Pancreas (tissue), 10 donors: ENCODE measurements at regions not wholly inside any gene's neighbourhood (a gene's known extent, or its start where the extent isn't known, plus 50 kb on each side); places are given as distances from the start of the nearest gene placed in this dataset.
A peak's percentile ranks its signal among the peaks of the same experiment; 100 is the strongest.

Source experiments
- ATAC-seq, 4 donors: fragments of 200-7000 bp; cut with Tn5 transposase; one replicate each; pipeline versions ENCODE4 v1.8.0 to v1.9.1; 2020; ENCODE audit warnings: mild to moderate bottlenecking in 4 of 4, moderate library complexity in 4 of 4
- DNase-seq, 6 donors: peaks; one replicate each; pipeline ENCODE4 v3.0.0-alpha.2; 2020
- FAIRE-seq: peaks from 2 replicates; lab custom pipeline; 2012; peaks lifted over from hg19 to GRCh38; lab: Jason Lieb, UNC
- H3K27ac ChIP-seq, 4 donors: fragments of 200-600 bp; sonication (generic); 1 replicate in 3 of 4; 2 replicates in 1 of 4; pipeline versions ENCODE4 v1.5.0 to v1.8.0; 2020
- H3K27me3 ChIP-seq, 4 donors: fragments of 200-600 bp; one replicate each; pipeline ENCODE4 v1.8.0; 2021
- H3K36me3 ChIP-seq, 3 donors: fragments of 200-600 bp; sonication (generic) in 1 of 3; one replicate each; pipeline versions ENCODE4 v1.5.0 to v1.8.0; 2020 to 2021
- H3K4me1 ChIP-seq, 3 donors: fragments of 200-600 bp; one replicate each; pipeline ENCODE4 v1.8.0; 2021
- H3K4me3 ChIP-seq, 4 donors: fragments of 200-600 bp; sonication (generic) in 2 of 4; one replicate each; pipeline versions ENCODE4 v1.5.0 to v1.8.0; 2020 to 2021
- H3K9me3 ChIP-seq, 4 donors: fragments of 200-600 bp; one replicate each; pipeline ENCODE4 v1.8.0; 2021
- WGBS, 2 donors: extraction: QIAGEN DNeasy Blood & Tissue Kit; methylation state at CpG; one replicate each; pipeline ENCODE4 v1.1.7; 2013; 5-methylcytosine and 5-hydroxymethylcytosine counted together
- intact Hi-C, 3 donors: fragments of 100-400 bp; cut with DNase I; formaldehyde crosslinking; loops; one replicate each; pipeline versions ENCODE4 v1.11.1 to v1.14.2; 2022
- TF ChIP-seq, protein P1 (sequence below), 4 donors: fragments of 200-600 bp; sonication (generic) in 3 of 4; IDR thresholded peaks; one replicate each; pipeline versions ENCODE4 v1.5.0 to v1.8.0; 2021; ENCODE audit warnings: antibody characterized with exemption in 4 of 4
- donor health status: healthy with polysubstance abuse.
- donor health status: DM: no; HTN: no; CAD: no; lungs with moderate emphysema.
- donor health status: DM: no; HTN: no; CAD: no.
- donor health status: control.
- donor health status: control.
- donor health status: Bipolar disorder and iron deficiency.
- donor health status: DM: yes; HTN: yes; CAD: no.
- donor health status: DM: no; HTN: no; CAD: no.
- donor health status: DM: no; HTN: no; CAD: no.
- donor health status: DM: yes; HTN: yes; CAD: no.

DNA sequence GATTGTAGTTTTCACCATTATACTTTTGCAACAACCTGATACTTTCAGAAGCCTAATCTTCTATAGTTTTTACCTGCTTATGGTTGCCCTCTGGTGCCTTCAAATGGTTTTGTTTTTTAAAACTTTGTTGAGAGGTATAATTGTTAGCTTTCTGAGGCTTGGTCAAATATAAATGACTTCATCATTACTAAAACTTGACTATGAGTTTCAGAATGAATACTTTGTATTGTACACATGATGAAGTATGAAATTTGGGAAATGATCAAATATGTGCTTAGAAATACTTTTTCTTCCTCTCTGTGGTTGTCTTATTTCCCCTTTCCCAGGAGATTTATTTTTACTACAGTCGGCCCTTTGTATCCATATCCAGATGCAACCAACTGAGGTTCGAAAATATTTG, 151.8 kb upstream of the B3GALT2 start:
- Histone ChIP-seq H3K4me3 (no peak overlapping the region), H3K36me3 (no peaks in the 10 kb centered on the region), H3K4me1 (no peaks in the 10 kb centered on the region), H3K27me3 (no peaks in the 10 kb centered on the region), H3K27ac (no peak overlapping the region), H3K9me3 (no peaks in the 10 kb centered on the region)
- ATAC-seq (peak in 2 of 4 donors; percentile 45 to 60), FAIRE-seq (peak; percentile 17), DNase-seq (no peak)
- TF ChIP-seq, protein P1, sequence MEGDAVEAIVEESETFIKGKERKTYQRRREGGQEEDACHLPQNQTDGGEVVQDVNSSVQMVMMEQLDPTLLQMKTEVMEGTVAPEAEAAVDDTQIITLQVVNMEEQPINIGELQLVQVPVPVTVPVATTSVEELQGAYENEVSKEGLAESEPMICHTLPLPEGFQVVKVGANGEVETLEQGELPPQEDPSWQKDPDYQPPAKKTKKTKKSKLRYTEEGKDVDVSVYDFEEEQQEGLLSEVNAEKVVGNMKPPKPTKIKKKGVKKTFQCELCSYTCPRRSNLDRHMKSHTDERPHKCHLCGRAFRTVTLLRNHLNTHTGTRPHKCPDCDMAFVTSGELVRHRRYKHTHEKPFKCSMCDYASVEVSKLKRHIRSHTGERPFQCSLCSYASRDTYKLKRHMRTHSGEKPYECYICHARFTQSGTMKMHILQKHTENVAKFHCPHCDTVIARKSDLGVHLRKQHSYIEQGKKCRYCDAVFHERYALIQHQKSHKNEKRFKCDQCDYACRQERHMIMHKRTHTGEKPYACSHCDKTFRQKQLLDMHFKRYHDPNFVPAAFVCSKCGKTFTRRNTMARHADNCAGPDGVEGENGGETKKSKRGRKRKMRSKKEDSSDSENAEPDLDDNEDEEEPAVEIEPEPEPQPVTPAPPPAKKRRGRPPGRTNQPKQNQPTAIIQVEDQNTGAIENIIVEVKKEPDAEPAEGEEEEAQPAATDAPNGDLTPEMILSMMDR (IDR thresholded peaks at IDR 0.05) = no peak
- intact Hi-C loops = no loop called here
- WGBS, 2 donors = 51 to 59% methylated on average over 2 of the region's 2 CpGs

DNA sequence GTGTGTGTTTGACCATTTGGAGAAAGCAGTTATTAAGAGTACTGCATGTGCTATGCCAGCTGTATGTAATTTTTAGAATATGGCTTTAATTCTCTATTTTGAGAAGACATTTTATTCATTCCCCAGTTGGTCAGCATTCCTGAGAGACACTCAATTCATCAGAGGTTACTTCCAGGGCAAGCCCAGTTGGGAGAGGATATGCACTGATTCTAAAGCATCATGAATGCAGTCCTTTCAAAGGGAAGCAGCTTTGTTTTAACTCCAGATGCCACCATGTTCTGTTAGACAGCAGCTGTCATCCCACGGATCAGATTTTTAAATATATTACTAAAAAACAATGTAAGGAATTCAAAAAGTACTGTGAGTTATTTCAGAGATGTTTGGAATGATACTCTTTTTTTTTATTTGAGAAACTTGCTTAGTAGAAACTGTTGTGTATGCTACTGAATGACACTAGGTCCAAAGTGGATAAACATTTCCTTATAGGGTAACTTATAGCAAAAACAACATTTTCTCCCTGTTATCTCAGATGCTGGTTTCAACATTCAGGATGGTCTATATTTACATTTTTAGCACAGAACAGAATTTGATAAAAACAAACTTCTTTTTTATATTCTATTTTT, 149.5 kb upstream of the B3GALT2 start:
- FAIRE-seq (no peak), ATAC-seq (no peak), DNase-seq (no peak)
- TF ChIP-seq, protein P1 (IDR thresholded peaks at IDR 0.05) = no peak
- H3K9me3 ChIP-seq = no peaks in the 10 kb centered on the region
- no peaks in the 10 kb centered on the region for H3K36me3 ChIP-seq
- no peaks in the 10 kb centered on the region for H3K4me1 ChIP-seq
- H3K27ac ChIP-seq = no peak overlapping the region
- WGBS, 2 donors = 22 to 29% methylated on average over 1 of the region's 1 CpG
- H3K4me3 ChIP-seq = no peak overlapping the region
- H3K27me3 ChIP-seq = no peaks in the 10 kb centered on the region
- intact Hi-C loops = no loop called here

DNA sequence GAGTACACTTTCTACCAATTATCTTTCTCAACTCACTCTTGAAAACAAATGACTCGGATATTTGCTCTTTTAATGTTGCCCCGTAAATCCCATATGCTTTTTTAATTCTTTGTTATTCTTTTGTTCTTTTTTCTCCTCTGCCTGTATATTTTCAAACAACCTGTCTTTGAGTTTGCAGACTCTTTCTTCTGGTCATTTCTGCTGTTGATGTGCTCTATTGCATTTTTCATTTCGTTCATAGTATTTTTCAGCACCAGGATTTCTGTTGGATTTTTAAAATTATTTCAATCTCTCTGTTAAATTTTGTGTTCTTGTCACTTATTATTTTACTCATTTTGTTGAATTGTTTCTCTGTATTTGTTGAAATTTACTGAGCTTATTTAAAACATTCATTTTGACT, 146.8 kb upstream of the B3GALT2 start:
- intact Hi-C loops = no loop called here
- no peak for DNase-seq
- 82 to 85% methylated on average over 3 of the region's 3 CpGs for WGBS, 2 donors
- FAIRE-seq = no peak
- Histone ChIP-seq H3K4me3 (no peak overlapping the region), H3K36me3 (no peaks in the 10 kb centered on the region), H3K27me3 (no peaks in the 10 kb centered on the region), H3K27ac (no peak overlapping the region), H3K4me1 (no peaks in the 10 kb centered on the region), H3K9me3 (no peaks in the 10 kb centered on the region)
- TF ChIP-seq, protein P1 (IDR thresholded peaks at IDR 0.05) = no peak
- ATAC-seq = no peak

DNA sequence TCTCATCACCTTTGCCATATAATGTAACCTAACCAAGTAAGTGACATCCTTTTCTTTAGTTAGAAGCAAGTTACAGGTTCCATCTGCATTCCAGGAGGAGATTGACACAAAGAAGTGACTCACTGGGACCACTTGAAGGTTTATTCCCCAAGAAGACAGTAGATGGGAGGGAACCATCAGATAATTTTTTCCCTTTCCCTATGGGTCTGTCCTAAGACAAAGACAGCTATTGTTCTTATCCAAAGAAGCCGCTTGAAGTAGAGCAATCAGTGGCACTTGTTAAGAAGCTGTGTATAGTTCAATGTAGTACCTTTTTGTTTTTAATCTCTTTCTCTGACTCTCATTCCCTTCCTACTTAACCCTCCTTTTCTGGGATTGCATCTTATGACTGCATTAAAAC, 139.9 kb upstream of the B3GALT2 start:
- intact Hi-C loops = no loop called here
- Histone ChIP-seq H3K36me3 (no peaks in the 10 kb centered on the region), H3K4me3 (no peak overlapping the region), H3K27ac (no peak overlapping the region), H3K4me1 (no peaks in the 10 kb centered on the region), H3K9me3 (no peaks in the 10 kb centered on the region), H3K27me3 (no peaks in the 10 kb centered on the region)
- DNase-seq = no peak
- FAIRE-seq = no peak
- 79 to 85% methylated on average over 1 of the region's 1 CpG for WGBS, 2 donors
- TF ChIP-seq, protein P1 (IDR thresholded peaks at IDR 0.05) = no peak
- no peak for ATAC-seq

DNA sequence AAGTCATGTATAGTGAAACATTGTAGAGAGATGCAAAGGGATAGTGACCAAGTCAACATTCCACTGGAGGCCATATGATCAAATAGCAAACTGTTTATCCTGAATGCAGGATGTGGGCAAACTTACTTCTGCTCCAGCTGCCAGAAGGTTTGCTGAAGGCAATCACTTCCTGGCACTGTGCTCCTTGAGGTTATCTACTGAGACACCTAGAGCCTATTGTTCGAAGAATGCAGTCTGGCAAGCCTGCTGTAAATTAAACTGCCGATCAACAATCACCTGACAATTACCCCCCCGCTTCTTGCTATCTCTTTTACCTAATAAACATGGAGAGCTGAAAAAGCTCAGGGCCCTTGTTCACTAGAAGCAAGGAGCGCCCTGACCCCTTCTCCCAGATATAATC, 139.4 kb upstream of the B3GALT2 start:
- FAIRE-seq (no peak), DNase-seq (no peak), ATAC-seq (no peak)
- no peaks in the 10 kb centered on the region for H3K9me3 ChIP-seq
- H3K4me3 ChIP-seq = no peak overlapping the region
- no peak overlapping the region for H3K27ac ChIP-seq
- no peaks in the 10 kb centered on the region for H3K4me1 ChIP-seq
- TF ChIP-seq, protein P1 (IDR thresholded peaks at IDR 0.05) = no peak
- 87 to 88% methylated on average over 4 of the region's 4 CpGs for WGBS, 2 donors
- no peaks in the 10 kb centered on the region for H3K27me3 ChIP-seq
- intact Hi-C loops = no loop called here
- no peaks in the 10 kb centered on the region for H3K36me3 ChIP-seq
